Rectal smooth muscle tissue (tissue), 1 donor: ENCODE measurements at regions not wholly inside any gene's neighbourhood (a gene's known extent, or its start where the extent isn't known, plus 50 kb on each side); places are given as distances from the start of the nearest gene placed in this dataset.

Experiments used
- H3K27ac ChIP-seq: one replicate; pipeline ENCODE4 v1.7.0; 2013; ENCODE audit warnings: low read depth, low read length, inconsistent platforms
- H3K27me3 ChIP-seq: one replicate; pipeline ENCODE4 v1.7.0; 2013; ENCODE audit warnings: low read length; ENCODE audit not compliant: control insufficient read depth, insufficient read depth
- H3K36me3 ChIP-seq: one replicate; pipeline ENCODE4 v1.7.0; 2013; ENCODE audit warnings: low read length; ENCODE audit not compliant: control insufficient read depth, insufficient read depth
- H3K4me1 ChIP-seq: one replicate; pipeline ENCODE4 v1.7.0; 2013; ENCODE audit warnings: low read length; ENCODE audit not compliant: control insufficient read depth, insufficient read depth
- H3K4me3 ChIP-seq: one replicate; pipeline ENCODE4 v1.7.0; 2013; ENCODE audit warnings: low read length
- H3K9ac ChIP-seq: one replicate; pipeline ENCODE4 v1.7.0; 2013; ENCODE audit warnings: low read length

DNA sequence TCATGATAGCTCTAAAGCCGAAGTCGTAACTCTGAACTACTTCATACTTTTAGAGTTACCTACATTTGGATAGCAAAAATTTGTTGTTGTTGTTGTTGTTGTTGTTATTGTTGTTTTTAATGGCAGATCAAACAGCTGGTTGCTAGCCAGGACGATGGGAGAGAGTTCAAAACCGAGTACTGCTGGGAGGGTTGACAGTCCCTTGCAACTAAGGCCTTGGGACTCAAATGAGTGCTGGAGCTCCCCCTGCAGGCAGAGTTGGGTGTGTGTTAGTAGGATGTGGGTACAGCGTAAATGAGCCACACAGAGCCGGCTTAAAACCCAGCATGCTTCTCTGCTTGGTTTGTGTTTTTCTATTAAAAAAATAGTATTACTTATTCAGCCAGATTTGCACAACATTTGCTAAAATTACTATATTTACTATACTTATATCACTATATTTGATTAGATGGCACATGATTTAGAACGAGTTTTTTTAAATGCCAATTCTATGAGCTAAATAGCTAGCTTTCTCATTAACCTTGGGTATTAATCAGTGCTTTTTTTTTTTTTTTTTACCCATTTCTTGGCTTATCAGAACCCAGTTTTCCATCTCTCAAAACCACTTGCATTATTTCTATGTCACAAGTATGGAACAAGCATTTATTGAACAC is 129.2 kb upstream of the SYT6 start:
- no peak overlapping the region for H3K27ac ChIP-seq
- no peak overlapping the region for H3K9ac ChIP-seq
- no peaks in the 10 kb centered on the region for H3K27me3 ChIP-seq
- H3K36me3 ChIP-seq, result no peaks in the 10 kb centered on the region
- no peaks in the 10 kb centered on the region for H3K4me1 ChIP-seq
- no peak overlapping the region for H3K4me3 ChIP-seq

DNA sequence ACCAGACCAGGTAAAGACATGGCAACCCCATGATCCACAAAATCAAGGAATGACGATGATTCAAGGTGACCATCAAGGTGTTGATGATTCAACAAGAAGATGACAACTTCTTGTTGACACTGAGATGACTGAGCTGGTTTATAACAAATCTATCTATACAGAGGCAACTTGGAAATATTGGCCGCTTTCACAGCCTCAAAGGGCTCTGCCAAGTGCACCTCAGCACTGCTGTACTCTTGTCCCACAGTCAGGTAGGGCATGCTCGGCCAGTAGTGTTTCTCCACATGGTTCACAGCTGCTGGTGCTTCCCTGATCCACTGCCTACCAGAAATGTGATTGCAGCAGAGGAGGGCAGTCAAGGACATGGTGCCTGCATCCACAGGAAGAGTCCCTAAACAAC is 125.2 kb upstream of the SYT6 start:
- H3K27me3 ChIP-seq, result no peaks in the 10 kb centered on the region
- no peaks in the 10 kb centered on the region for H3K36me3 ChIP-seq
- no peak overlapping the region for H3K9ac ChIP-seq
- H3K4me1 ChIP-seq, result no peaks in the 10 kb centered on the region
- no peak overlapping the region for H3K4me3 ChIP-seq
- H3K27ac ChIP-seq, result no peak overlapping the region

DNA sequence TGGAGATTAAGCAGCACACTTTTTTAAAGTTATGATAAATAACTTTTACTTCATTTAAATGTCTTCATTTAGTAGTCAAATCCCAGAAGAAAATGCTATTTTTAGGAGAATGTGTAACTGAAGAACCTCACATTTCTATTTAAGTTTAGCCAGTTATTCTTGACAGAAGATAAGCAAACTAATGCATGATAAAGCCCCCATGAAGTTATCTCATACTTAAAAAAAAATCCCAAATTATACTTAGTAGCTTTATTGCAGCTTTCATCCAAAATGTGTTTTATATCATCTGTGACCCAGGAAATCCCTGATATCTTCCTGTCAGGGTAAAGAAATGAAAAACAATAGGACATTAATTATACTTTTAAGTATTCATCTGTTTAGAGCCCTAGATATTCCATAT is 124.8 kb upstream of the SYT6 start:
- no peaks in the 10 kb centered on the region for H3K36me3 ChIP-seq
- H3K27me3 ChIP-seq, result no peaks in the 10 kb centered on the region
- H3K9ac ChIP-seq, result no peak overlapping the region
- no peaks in the 10 kb centered on the region for H3K4me1 ChIP-seq
- H3K27ac ChIP-seq, result no peak overlapping the region
- no peak overlapping the region for H3K4me3 ChIP-seq

DNA sequence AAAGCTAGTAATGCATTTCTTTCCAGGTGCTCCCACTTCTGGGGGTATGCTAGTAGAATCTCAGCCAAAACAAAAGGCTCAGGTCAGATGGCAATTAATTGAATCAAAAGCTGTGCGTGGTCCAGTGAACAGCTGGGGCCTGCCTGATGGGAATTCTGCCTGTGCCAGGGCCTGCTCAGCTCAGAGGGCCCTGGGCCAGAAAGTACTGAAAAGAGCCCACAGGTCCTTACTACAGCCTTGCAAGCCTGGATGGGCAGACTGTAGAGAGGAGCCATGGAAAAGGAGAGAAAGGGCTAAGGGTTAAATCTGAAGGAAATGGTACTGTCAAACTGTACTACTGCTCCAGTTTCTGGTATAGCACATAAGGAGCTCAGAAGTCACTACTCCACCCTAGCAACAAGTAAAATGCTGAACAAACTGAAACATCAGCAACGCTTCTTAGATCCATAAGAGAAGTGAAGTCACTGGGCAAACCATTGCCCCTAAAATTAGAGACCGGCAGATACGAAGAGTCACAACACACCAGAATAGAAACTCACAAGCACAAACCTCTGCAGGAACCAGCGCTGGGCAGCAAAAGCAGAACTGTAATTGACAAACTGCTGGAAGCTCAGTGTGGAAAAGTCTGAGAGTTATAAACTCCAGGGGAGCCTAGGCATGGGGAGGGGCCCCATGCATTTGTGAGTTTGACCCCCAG is 121.1 kb upstream of the SYT6 start:
- Histone ChIP-seq H3K27ac (no peak overlapping the region), H3K9ac (no peak overlapping the region), H3K27me3 (no peaks in the 10 kb centered on the region), H3K4me3 (no peak overlapping the region), H3K36me3 (no peaks in the 10 kb centered on the region), H3K4me1 (no peaks in the 10 kb centered on the region)

DNA sequence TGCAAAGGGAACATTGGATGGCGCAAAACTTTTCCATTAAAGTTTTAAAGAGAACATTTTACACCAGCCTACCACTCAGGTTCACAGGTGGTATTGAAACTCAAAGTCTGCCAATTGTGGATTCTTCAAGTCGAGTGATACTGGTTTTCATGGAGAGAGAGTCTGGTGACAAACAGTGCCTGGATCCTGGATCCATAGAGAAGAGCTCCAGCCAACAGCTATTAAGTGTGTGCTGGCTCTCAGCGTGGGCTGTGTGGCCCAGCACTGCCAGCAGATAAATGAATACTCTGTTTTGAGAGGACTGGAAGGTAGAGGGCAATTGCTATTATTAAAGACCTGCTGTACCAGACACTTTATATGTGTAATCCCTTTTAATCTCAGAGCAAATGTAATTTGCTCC is 118.9 kb upstream of the SYT6 start:
- Histone ChIP-seq H3K4me3 (no peak overlapping the region), H3K27ac (no peak overlapping the region), H3K4me1 (no peaks in the 10 kb centered on the region), H3K9ac (no peak overlapping the region), H3K36me3 (no peaks in the 10 kb centered on the region), H3K27me3 (no peaks in the 10 kb centered on the region)

DNA sequence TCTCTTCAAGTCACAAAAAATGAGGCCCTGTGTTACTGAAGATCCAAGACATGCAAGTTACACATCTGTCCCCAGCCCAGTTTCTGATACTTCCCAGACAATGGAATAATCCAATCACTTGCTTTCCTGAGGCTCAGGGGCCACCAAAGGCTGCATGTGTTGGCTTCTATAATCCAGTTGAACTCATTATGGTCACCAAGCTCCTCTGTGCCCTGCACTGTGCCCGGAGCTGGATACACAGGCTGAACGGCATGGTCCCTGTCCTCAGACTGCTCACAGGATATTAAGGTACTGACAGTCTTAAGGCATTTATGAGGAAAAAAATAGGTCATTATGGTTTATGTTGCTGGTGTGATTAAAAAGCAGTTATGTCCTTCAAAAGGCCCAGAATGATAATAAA is 117.0 kb upstream of the SYT6 start:
- Histone ChIP-seq H3K27ac (no peak overlapping the region), H3K4me1 (no peaks in the 10 kb centered on the region), H3K36me3 (no peaks in the 10 kb centered on the region), H3K4me3 (no peak overlapping the region), H3K27me3 (no peaks in the 10 kb centered on the region), H3K9ac (no peak overlapping the region)

DNA sequence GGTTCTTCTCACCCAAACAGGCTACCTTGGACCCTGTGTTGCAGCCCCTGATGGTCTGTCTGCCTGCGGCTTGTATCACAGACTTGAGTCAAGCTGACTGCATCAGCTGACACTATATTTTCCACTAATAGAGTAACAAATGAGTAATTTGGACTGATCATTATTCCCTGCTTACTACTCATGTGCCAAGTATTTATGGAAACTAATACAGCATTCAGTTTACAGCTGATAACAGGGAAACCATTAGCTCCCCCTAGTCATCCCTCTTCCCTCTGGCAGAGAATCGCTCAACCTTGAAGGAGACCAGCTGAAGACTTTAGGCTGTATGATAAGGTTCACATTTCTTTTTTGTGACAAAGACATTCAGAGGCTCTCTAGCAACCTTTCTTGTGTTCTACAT is 116.6 kb upstream of the SYT6 start:
- Histone ChIP-seq H3K27me3 (no peaks in the 10 kb centered on the region), H3K4me1 (no peaks in the 10 kb centered on the region), H3K4me3 (no peak overlapping the region), H3K27ac (no peak overlapping the region), H3K36me3 (no peaks in the 10 kb centered on the region), H3K9ac (no peak overlapping the region)

DNA sequence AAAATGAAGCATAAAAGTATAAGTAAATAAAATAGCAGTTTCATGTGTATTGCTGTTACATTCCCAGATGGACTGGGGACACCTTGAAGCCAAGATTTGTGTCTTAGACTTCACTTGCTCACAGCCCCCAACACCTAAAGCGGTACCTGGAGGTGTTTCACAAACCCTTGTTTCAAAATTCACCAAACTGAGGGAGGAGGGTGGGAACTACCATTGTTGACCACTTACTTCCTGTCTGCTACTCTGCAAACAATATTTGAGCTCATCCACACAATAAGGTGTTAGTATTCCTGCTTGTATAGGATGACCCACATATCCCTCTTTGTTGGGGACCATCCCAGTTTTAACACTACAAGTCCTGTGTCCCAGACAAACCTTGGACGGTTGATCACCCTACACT is 115.9 kb upstream of the SYT6 start:
- no peaks in the 10 kb centered on the region for H3K36me3 ChIP-seq
- H3K9ac ChIP-seq, result no peak overlapping the region
- H3K4me1 ChIP-seq, result no peaks in the 10 kb centered on the region
- no peaks in the 10 kb centered on the region for H3K27me3 ChIP-seq
- H3K4me3 ChIP-seq, result no peak overlapping the region
- H3K27ac ChIP-seq, result no peak overlapping the region

DNA sequence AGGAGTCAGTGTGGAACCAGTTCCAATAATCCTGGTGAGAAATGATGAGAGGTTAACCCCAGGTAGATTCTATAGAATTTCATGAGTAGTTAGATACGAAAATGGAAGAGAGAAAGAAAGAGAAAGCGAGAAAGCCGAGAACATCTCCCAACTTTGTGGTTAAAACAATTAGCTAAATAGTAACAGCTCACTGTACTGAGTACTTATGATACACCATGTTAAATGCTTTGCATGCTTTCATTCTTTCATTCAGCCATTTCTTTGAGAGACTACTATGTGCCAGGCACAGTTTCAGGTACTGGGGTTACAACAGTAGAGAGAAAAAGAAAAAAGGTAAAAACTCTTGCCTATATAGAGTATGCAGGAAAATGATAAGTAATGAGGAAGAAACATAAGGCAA is 109.7 kb upstream of the SYT6 start:
- H3K27me3 ChIP-seq, result no peaks in the 10 kb centered on the region

DNA sequence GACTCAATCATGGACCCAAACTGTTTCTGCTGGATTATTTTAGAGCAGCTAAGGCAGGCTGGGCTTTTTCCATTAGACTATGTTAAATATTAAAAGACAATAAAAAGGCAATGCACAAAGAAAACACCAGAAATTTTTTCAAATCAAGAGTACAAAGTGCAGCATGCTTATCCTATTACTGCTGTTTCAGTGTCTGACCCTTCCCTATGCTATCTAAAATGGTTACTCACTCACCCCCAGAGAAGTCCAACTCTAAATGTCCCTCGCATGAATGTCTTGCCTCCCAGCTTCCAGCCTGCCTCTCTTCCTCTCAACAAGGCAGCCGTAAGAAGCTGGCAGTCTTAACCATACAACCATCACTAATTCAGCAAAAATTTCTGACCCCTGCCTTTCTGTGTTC is 108.7 kb upstream of the SYT6 start:
- no peak overlapping the region for H3K9ac ChIP-seq
- H3K4me3 ChIP-seq, result no peak overlapping the region
- H3K36me3 ChIP-seq, result no peaks in the 10 kb centered on the region
- no peak overlapping the region for H3K27ac ChIP-seq
- H3K4me1 ChIP-seq, result no peaks in the 10 kb centered on the region
- no peaks in the 10 kb centered on the region for H3K27me3 ChIP-seq

More for the DNA sequence above, 109.7 kb upstream of the SYT6 start:
- Histone ChIP-seq H3K4me3 (no peak overlapping the region), H3K4me1 (no peaks in the 10 kb centered on the region), H3K27ac (no peak overlapping the region), H3K9ac (no peak overlapping the region), H3K36me3 (no peaks in the 10 kb centered on the region)

DNA sequence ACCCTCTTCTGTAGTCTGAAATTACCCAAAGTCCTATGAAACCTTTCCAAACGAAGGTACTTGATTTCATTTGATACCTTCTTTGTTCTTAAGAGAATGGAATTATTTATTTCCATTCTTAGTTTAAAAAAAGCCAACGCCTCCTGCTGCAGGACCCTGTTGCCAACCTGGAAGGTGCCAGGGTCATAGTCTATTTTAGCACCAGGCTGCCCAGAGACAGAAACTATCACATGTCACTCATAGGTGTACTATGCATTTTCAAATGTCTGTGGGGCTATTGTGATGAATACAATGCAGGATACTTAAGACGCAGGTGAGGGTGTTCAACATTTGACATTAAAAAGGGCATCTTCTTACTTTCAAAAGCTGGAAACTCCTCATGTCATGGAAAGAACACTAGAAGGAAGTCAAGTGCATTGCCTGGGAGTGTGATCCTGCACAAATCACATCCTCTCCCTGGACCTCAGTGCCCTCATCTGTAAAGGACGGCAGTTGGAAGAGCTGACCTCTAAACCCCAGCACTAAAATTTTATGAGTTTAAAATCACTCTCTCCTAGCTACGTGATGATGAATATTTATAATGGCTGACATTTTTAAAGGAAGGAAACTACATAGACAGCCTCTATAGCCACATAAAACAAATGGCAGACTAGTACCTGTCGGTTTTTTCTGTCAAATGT is 107.3 kb upstream of the SYT6 start:
- Histone ChIP-seq H3K27me3 (no peaks in the 10 kb centered on the region), H3K36me3 (no peaks in the 10 kb centered on the region), H3K27ac (no peak overlapping the region)

DNA sequence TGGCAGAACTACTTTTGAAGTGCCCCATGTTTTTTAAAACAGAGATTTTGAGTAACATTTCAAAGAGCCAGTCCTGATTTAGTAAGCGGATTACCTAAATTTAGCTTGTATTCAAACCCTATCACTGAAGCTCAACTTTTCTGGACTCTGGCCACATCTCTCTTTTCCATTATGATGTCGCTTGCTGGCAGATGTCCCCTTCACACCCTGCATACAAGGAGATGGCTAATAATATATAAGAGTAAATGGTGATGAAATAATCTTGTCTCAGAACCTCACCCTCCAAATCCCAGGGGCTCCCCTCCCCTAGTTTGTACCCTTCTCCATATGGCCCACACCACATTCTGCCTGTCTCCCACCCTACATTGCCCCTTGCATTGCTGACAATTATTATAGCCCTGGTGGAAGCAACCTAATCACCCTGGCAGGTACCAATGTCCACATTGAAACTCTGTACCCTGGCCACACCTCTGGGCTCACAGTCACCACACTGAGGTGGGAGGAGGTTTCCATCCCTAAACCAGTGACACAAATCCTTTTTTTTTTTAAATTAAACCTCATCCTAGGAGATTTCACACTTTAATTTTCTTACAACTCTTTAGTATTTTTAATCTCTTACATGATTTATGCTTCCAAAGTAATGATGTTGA is 106.0 kb upstream of the SYT6 start:
- Histone ChIP-seq H3K36me3 (no peaks in the 10 kb centered on the region), H3K9ac (no peak overlapping the region), H3K4me3 (no peak overlapping the region), H3K4me1 (no peaks in the 10 kb centered on the region), H3K27me3 (no peaks in the 10 kb centered on the region), H3K27ac (no peak overlapping the region)

More for the DNA sequence above, 107.3 kb upstream of the SYT6 start:
- Histone ChIP-seq H3K4me3 (no peak overlapping the region), H3K9ac (no peak overlapping the region), H3K4me1 (no peaks in the 10 kb centered on the region)
